CD4-positive, alpha-beta memory T cell (primary cell): ENCODE measurements at regions not wholly inside any gene's neighbourhood (a gene's known extent, or its start where the extent isn't known, plus 50 kb on each side); places are given as distances from the start of the nearest gene placed in this dataset.
A peak's percentile ranks its signal among the peaks of the same experiment; 100 is the strongest.

Experiments used
- CTCF ChIA-PET: fragments of 350-600 bp; sonication (Branson Sonifier 250); formaldehyde crosslinking; loops from one replicate; lab custom pipeline; 2021; ENCODE audit warnings: inconsistent platforms; ENCODE audit not compliant: partially characterized antibody; lab: Charles Lee
- POLR2A ChIA-PET: fragments of 350-600 bp; sonication (Branson Sonifier 250); formaldehyde crosslinking; loops from one replicate; lab custom pipeline; 2021; ENCODE audit not compliant: partially characterized antibody; lab: Charles Lee
- DNase-seq, 5 donors: peaks; one replicate each; pipeline versions ENCODE4 v3.0.0 to v3.0.0-alpha.2; 2020 to 2022; ENCODE audit warnings: mixed read lengths in 1 of 5
- H3K27ac ChIP-seq: one replicate; pipeline ENCODE4 v1.7.0; 2013; ENCODE audit warnings: low read depth, low read length
- H3K27me3 ChIP-seq: 2 replicates; pipeline ENCODE4 v1.7.0; 2013; ENCODE audit warnings: mild to moderate bottlenecking, low read length, moderate library complexity; ENCODE audit not compliant: insufficient read depth
- H3K36me3 ChIP-seq: 2 replicates; pipeline ENCODE4 v1.7.0; 2013; ENCODE audit warnings: mild to moderate bottlenecking, low read length, moderate library complexity; ENCODE audit not compliant: insufficient read depth
- H3K4me1 ChIP-seq: 2 replicates; pipeline ENCODE4 v1.7.0; 2013; ENCODE audit warnings: mild to moderate bottlenecking, low read length, moderate library complexity; ENCODE audit not compliant: insufficient read depth
- H3K4me3 ChIP-seq, 2 donors: one replicate each; pipeline ENCODE4 v1.7.0; 2013; ENCODE audit warnings: low read length in 2 of 2, mild to moderate bottlenecking in 1 of 2
- H3K9me3 ChIP-seq, 2 donors: one replicate each; pipeline ENCODE4 v1.7.0; 2013; ENCODE audit warnings: low read length in 2 of 2, control low read depth in 1 of 2; ENCODE audit not compliant: control insufficient read depth in 1 of 2
- H3K27ac Mint-ChIP-seq, 7 donors: one replicate each; pipeline ENCODE4 v1.8.0; 2020 to 2021; ENCODE audit warnings: mixed read lengths in 7 of 7, mild to moderate bottlenecking in 6 of 7, inconsistent platforms in 3 of 7, moderate library complexity in 3 of 7
- H3K27me3 Mint-ChIP-seq, 2 donors: one replicate each; pipeline ENCODE4 v1.8.0; 2020 to 2021; ENCODE audit warnings: mixed read lengths in 2 of 2
- H3K36me3 Mint-ChIP-seq, 2 donors: one replicate each; pipeline ENCODE4 v1.8.0; 2020 to 2021; ENCODE audit warnings: mixed read lengths in 2 of 2, inconsistent platforms in 1 of 2, mild to moderate bottlenecking in 1 of 2
- H3K4me1 Mint-ChIP-seq, 4 donors: one replicate each; pipeline ENCODE4 v1.8.0; 2020 to 2021; ENCODE audit warnings: mixed read lengths in 4 of 4, mild to moderate bottlenecking in 1 of 4
- H3K4me3 Mint-ChIP-seq, 8 donors: one replicate each; pipeline ENCODE4 v1.8.0; 2020 to 2021; ENCODE audit warnings: mixed read lengths in 8 of 8, mild to moderate bottlenecking in 7 of 8, moderate library complexity in 6 of 8, inconsistent platforms in 3 of 8
- H3K9me3 Mint-ChIP-seq, 8 donors: one replicate each; pipeline ENCODE4 v1.8.0; 2020 to 2021; ENCODE audit warnings: mixed read lengths in 8 of 8, mild to moderate bottlenecking in 5 of 8, inconsistent platforms in 3 of 8, moderate library complexity in 1 of 8
- intact Hi-C: fragments of 100-400 bp; cut with micrococcal nuclease; formaldehyde crosslinking; loops from one replicate; pipeline ENCODE4 v1.15.1; 2023

DNA sequence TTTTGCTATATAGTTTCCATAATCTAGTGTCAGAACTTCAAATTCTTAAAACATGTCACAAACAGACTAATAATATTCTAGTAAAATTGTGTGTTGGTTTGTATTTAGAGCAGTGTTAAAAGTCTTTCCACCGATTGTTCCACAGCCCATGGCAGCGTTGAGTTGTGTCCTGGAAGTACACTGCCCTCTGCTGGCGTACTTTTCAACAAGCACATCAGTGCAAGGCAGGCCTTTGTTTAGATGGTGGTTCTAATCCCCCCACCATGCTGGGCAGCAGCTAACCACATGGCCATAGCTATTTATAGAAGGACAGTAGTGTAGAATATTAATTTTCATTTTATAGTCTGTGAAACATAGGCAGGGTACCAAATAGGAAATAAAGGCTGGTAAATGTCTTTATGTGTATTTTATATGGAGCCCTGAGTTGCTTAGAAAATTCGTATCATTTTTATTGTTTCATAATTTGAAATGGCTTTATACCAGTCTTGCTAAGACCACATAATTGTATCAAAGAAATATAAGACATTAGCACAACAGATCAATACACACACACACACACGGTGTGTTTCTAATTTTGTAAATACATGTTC lies 235.4 kb downstream of the SEC23A start:
- no peaks in the 10 kb centered on the region for H3K27me3 ChIP-seq
- ChIA-PET CTCF (interaction anchor here (0.7 to 1.8 kb wide), 6 partner anchors 9 to 965 kb away, joined by 3 to 5 read pairs (median 4); no protein-coding TSS in a partner anchor), POLR2A (no interaction called here)
- Mint-ChIP-seq H3K4me1 (no peaks in the 10 kb centered on the region), H3K36me3 (no peaks in the 10 kb centered on the region), H3K27ac (no peak overlapping the region), H3K9me3 (peaks cover 0 to 10% (median 3%) of the 10 kb centered on the region in 8 donors), H3K27me3 (peaks cover 0 to 3% of the 10 kb centered on the region in 2 donors), H3K4me3 (no peak overlapping the region)
- peak; percentile 31 to 48 (median 41) for DNase-seq
- no peaks in the 10 kb centered on the region for H3K9me3 ChIP-seq
- no peak overlapping the region for H3K4me3 ChIP-seq
- intact Hi-C loops, result loop anchor here (2.0 to 5.0 kb wide), 3 partner anchors 880 to 1635 kb away; no protein-coding TSS in a partner anchor
- no peak overlapping the region for H3K27ac ChIP-seq
- H3K36me3 ChIP-seq, result no peaks in the 10 kb centered on the region
- H3K4me1 ChIP-seq, result no peaks in the 10 kb centered on the region

DNA sequence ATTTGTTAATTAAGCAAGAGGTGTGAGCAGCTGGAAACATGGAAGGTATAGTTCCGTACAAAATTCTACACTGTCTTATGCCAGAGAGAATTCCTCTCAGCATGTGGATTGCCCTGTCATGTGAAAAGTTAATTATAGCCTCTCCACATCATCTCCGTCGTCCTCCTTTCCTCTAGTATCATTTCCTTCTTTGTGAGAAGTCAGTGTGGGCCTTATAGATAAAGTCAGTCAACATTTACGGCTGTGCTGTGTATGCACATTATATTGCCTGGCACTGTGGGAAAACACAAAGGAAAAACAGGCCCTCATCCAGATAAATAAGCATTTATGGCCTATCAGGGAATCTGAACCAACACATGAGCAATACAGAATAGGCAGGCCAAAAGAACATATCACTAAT lies 236.6 kb downstream of the SEC23A start:
- H3K36me3 ChIP-seq, result no peaks in the 10 kb centered on the region

DNA sequence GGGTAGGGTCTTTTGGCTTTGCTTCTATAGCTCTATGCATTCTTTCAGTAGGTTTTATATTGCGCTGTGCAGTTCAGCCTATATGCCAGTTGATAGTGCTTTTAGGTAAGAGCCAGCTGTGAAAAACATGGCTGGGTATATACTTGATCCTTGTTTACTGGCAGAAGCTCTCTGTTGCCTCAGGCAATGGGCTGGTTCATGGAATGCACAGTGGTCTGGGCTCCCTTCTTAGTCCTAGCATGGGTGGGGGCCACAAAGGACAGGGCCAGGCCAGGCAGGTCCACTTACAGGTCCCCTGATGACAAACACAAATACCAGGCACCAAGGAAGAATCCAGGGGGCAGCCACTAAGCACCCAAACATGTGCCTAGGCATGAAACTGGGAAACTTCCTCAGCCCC lies 240.7 kb downstream of the SEC23A start:
- DNase-seq, result no peak
- peaks cover 0 to 2% of the 10 kb centered on the region in 2 donors for H3K27me3 Mint-ChIP-seq
- Histone ChIP-seq H3K36me3 (no peaks in the 10 kb centered on the region), H3K4me1 (no peaks in the 10 kb centered on the region), H3K9me3 (no peaks in the 10 kb centered on the region), H3K27ac (no peak overlapping the region), H3K4me3 (no peak overlapping the region), H3K27me3 (no peaks in the 10 kb centered on the region)
- intact Hi-C loops, result no loop called here
- no peak overlapping the region for H3K27ac Mint-ChIP-seq
- CTCF ChIA-PET, result no interaction called here
- no peak overlapping the region for H3K4me3 Mint-ChIP-seq
- POLR2A ChIA-PET, result no interaction called here
- H3K36me3 Mint-ChIP-seq, result no peaks in the 10 kb centered on the region
- no peaks in the 10 kb centered on the region for H3K4me1 Mint-ChIP-seq
- peaks cover 0 to 10% (median 5%) of the 10 kb centered on the region in 8 donors for H3K9me3 Mint-ChIP-seq

More for the DNA sequence above, 236.6 kb downstream of the SEC23A start:
- Histone ChIP-seq H3K4me1 (no peaks in the 10 kb centered on the region), H3K4me3 (no peak overlapping the region), H3K9me3 (no peaks in the 10 kb centered on the region), H3K27me3 (no peaks in the 10 kb centered on the region), H3K27ac (no peak overlapping the region)
- intact Hi-C loops, result loop anchor here (2.0 to 5.0 kb wide), 3 partner anchors 879 to 1634 kb away; no protein-coding TSS in a partner anchor
- ChIA-PET POLR2A (interaction anchor here (0.6 kb wide), 1 partner anchor 13 kb away, joined by 3 read pairs; no protein-coding TSS in a partner anchor), CTCF (no interaction called here)
- Mint-ChIP-seq H3K4me1 (no peaks in the 10 kb centered on the region), H3K27me3 (peaks cover 0 to 1% of the 10 kb centered on the region in 2 donors), H3K27ac (no peak overlapping the region), H3K4me3 (no peak overlapping the region), H3K36me3 (no peaks in the 10 kb centered on the region), H3K9me3 (peaks cover 0 to 10% (median 3%) of the 10 kb centered on the region in 8 donors)
- no peak for DNase-seq

DNA sequence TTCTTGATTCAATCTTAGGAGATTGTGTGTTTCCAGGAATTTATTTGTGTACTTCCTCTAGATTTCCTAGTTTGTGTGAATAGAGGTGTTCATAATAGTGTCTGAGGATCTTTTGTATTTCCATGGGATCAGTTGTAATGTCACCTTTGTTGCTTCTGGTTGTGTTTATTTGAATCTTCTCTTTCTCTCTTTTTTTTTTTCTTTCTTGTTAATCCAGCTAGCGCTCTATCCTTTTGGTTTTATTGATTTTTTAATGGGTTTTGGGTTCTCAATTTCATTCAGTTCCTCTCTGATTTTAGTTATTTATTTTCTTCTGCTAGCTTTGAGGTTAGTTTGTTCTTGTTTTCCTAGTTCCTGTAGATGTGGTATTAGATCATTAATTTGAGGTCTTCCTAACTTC lies 242.5 kb downstream of the SEC23A start:
- H3K4me1 Mint-ChIP-seq, result no peaks in the 10 kb centered on the region
- Histone ChIP-seq H3K4me1 (no peaks in the 10 kb centered on the region), H3K27me3 (no peaks in the 10 kb centered on the region), H3K27ac (no peak overlapping the region), H3K9me3 (no peaks in the 10 kb centered on the region), H3K4me3 (no peak overlapping the region), H3K36me3 (no peaks in the 10 kb centered on the region)
- CTCF ChIA-PET, result interaction anchor here (2.0 kb wide), 1 partner anchor 11 kb away, joined by 5 read pairs; no protein-coding TSS in a partner anchor
- no peak for DNase-seq
- no peak overlapping the region for H3K4me3 Mint-ChIP-seq
- no peaks in the 10 kb centered on the region for H3K36me3 Mint-ChIP-seq
- H3K27ac Mint-ChIP-seq, result no peak overlapping the region
- peaks cover 0 to 10% (median 5%) of the 10 kb centered on the region in 8 donors for H3K9me3 Mint-ChIP-seq
- intact Hi-C loops, result no loop called here
- H3K27me3 Mint-ChIP-seq, result peaks cover 0 to 4% of the 10 kb centered on the region in 2 donors
- POLR2A ChIA-PET, result no interaction called here

DNA sequence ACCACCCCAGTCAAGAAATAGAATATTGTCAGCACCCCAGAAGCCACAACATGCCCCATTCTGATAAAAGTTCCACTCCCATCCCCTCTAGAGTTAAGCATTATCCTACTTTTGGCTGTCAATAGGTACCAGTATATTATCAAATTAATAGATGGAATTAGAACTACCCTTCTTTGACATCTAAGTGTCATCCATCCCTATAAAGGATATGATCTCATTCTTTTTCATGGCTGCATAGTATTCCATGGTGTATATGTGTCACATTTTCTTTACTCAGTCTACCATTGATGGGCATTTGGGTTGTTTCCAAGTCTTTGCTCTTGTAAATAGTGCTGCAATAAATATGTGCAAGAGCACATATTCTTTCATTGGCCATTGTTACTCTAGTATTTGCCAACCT lies 246.2 kb downstream of the SEC23A start:
- POLR2A ChIA-PET, result no interaction called here
- peaks cover 0 to 4% of the 10 kb centered on the region in 2 donors for H3K27me3 Mint-ChIP-seq
- H3K27ac ChIP-seq, result no peak overlapping the region
- no peaks in the 10 kb centered on the region for H3K36me3 Mint-ChIP-seq
- no peaks in the 10 kb centered on the region for H3K36me3 ChIP-seq
- peaks cover 0 to 4% (median 0%) of the 10 kb centered on the region in 8 donors for H3K9me3 Mint-ChIP-seq
- no peak overlapping the region for H3K4me3 ChIP-seq
- H3K9me3 ChIP-seq, result no peaks in the 10 kb centered on the region
- no peak overlapping the region for H3K4me3 Mint-ChIP-seq
- H3K27me3 ChIP-seq, result no peaks in the 10 kb centered on the region
- intact Hi-C loops, result no loop called here
- no peak overlapping the region for H3K27ac Mint-ChIP-seq
- CTCF ChIA-PET, result no interaction called here
- H3K4me1 Mint-ChIP-seq, result no peaks in the 10 kb centered on the region
- DNase-seq, result no peak
- H3K4me1 ChIP-seq, result no peaks in the 10 kb centered on the region

DNA sequence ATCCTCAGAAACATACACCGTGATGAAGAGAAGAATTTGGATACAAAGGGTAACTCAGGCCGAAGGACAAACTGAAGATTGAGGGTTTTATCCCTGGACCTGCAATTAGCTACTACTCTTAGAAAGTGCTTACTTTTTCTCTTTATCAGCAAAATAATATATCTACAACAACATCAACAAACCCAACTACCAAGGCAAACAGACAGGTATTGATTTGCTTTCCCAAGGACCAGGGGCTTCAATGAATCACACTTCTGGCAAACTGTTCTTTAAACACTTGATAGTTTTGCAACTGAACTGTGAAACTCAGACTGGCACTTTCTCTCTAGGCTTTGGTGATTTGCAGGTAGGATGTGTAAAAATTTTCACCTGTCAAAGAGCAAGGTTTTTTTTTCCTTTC lies 247.5 kb downstream of the SEC23A start:
- CTCF ChIA-PET, result no interaction called here

DNA sequence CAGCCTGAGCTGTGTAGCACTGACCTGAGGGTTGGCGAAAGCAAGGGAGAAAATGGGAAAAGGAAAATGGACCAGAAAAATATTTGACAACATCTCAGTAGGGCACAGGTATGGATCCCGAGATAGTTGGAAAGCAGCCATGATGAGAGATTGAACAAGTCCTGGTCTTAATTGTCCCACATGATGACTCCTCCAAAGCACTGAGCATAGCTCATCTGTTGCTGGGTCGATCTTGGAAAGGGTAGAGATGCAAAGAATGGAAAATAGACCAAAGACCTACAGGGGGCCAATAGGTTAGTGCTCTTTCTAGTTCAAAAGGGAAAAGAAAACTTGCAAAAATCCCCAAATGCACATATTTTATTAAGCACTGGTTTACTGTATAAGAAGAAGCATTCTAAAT lies 251.9 kb downstream of the SEC23A start:
- ChIA-PET CTCF (no interaction called here), POLR2A (no interaction called here)
- peaks cover 0 to 4% of the 10 kb centered on the region in 2 donors for H3K27me3 Mint-ChIP-seq
- no peak overlapping the region for H3K4me3 ChIP-seq
- no peaks in the 10 kb centered on the region for H3K36me3 Mint-ChIP-seq
- intact Hi-C loops, result no loop called here
- no peak overlapping the region for H3K27ac Mint-ChIP-seq
- no peak overlapping the region for H3K4me3 Mint-ChIP-seq
- no peak for DNase-seq
- H3K27me3 ChIP-seq, result no peaks in the 10 kb centered on the region
- no peak overlapping the region for H3K27ac ChIP-seq
- H3K36me3 ChIP-seq, result no peaks in the 10 kb centered on the region
- H3K4me1 Mint-ChIP-seq, result no peaks in the 10 kb centered on the region
- H3K9me3 Mint-ChIP-seq, result no peaks in the 10 kb centered on the region
- no peaks in the 10 kb centered on the region for H3K9me3 ChIP-seq
- no peaks in the 10 kb centered on the region for H3K4me1 ChIP-seq

More for the DNA sequence above, 247.5 kb downstream of the SEC23A start:
- Mint-ChIP-seq H3K27me3 (peaks cover 0 to 5% of the 10 kb centered on the region in 2 donors), H3K27ac (no peak overlapping the region), H3K4me1 (no peaks in the 10 kb centered on the region), H3K9me3 (peaks cover 0 to 4% (median 0%) of the 10 kb centered on the region in 8 donors), H3K4me3 (no peak overlapping the region), H3K36me3 (no peaks in the 10 kb centered on the region)
- no peak overlapping the region for H3K4me3 ChIP-seq
- no peak for DNase-seq
- no peaks in the 10 kb centered on the region for H3K9me3 ChIP-seq
- H3K27me3 ChIP-seq, result no peaks in the 10 kb centered on the region
- POLR2A ChIA-PET, result no interaction called here
- intact Hi-C loops, result no loop called here
- H3K4me1 ChIP-seq, result no peaks in the 10 kb centered on the region
- no peak overlapping the region for H3K27ac ChIP-seq
- H3K36me3 ChIP-seq, result no peaks in the 10 kb centered on the region
